ENCODE measurements at regions not wholly inside any gene's neighbourhood (a gene's known extent, or its start where the extent isn't known, plus 50 kb on each side); places are given as distances from the start of the nearest gene placed in this dataset.

GRCh38 chr2:58598171-58598570 lies 357.0 kb upstream of the FANCL start:
- TF ChIP-seq CTCF (conservative IDR thresholded peaks at IDR 0.05) (no peak), EZH2 (IDR thresholded peaks at IDR 0.05; ENCODE audit: low read depth) (no peak)

Data from PC-9 (cell line).